ENCODE measurements at regions not wholly inside any gene's neighbourhood (a gene's known extent, or its start where the extent isn't known, plus 50 kb on each side); places are given as distances from the start of the nearest gene placed in this dataset.
"Not testable (repeated sequence)": the region's sequence is repeated elsewhere in the genome, so short reads cannot be mapped to it uniquely, and the experiment has no call there.

GRCh38 chr2:100702438-100703109 lies 117.4 kb upstream of the NPAS2 start:
- Histone ChIP-seq H3K4me3 (ENCODE audit: low read length) (no peak overlapping the region), H3K27me3 (ENCODE audit: control insufficient read depth, insufficient read depth, low read length) (no peaks in the 10 kb centered on the region), H3K4me1 (ENCODE audit: control insufficient read depth, insufficient read depth, low read length) (no peaks in the 10 kb centered on the region), H3K27ac (ENCODE audit: low read length) (no peak overlapping the region), H3K9me3 (ENCODE audit: control insufficient read depth, insufficient read depth, low read length) (no peaks in the 10 kb centered on the region), H3K36me3 (ENCODE audit: control insufficient read depth, insufficient read depth, low read length) (no peaks in the 10 kb centered on the region)
- no CpG with 5 or more reads among the region's 5 CpGs for WGBS (ENCODE audit: insufficient coverage, insufficient read length)
- no peak for DNase-seq (ENCODE audit: low read depth, low spot score)

GRCh38 chr2:100703213-100703612 lies 116.7 kb upstream of the NPAS2 start:
- no peaks in the 10 kb centered on the region for H3K36me3 ChIP-seq (ENCODE audit: control insufficient read depth, insufficient read depth, low read length)
- WGBS (ENCODE audit: insufficient coverage, insufficient read length): 100% methylated on average over 1 of the region's 5 CpGs
- no peaks in the 10 kb centered on the region for H3K27me3 ChIP-seq (ENCODE audit: control insufficient read depth, insufficient read depth, low read length)
- H3K4me1 ChIP-seq (ENCODE audit: control insufficient read depth, insufficient read depth, low read length): no peaks in the 10 kb centered on the region
- H3K27ac ChIP-seq (ENCODE audit: low read length): no peak overlapping the region
- H3K9me3 ChIP-seq (ENCODE audit: control insufficient read depth, insufficient read depth, low read length): no peaks in the 10 kb centered on the region
- DNase-seq (ENCODE audit: low read depth, low spot score): no peak
- H3K4me3 ChIP-seq (ENCODE audit: low read length): no peak overlapping the region

GRCh38 chr2:100703739-100704138 lies 116.2 kb upstream of the NPAS2 start:
- no peak overlapping the region for H3K27ac ChIP-seq (ENCODE audit: low read length)
- no peaks in the 10 kb centered on the region for H3K4me1 ChIP-seq (ENCODE audit: control insufficient read depth, insufficient read depth, low read length)
- WGBS (ENCODE audit: insufficient coverage, insufficient read length): no CpG with 5 or more reads among the region's 3 CpGs
- no peak for DNase-seq (ENCODE audit: low read depth, low spot score)
- no peaks in the 10 kb centered on the region for H3K27me3 ChIP-seq (ENCODE audit: control insufficient read depth, insufficient read depth, low read length)
- no peak overlapping the region for H3K4me3 ChIP-seq (ENCODE audit: low read length)
- H3K36me3 ChIP-seq (ENCODE audit: control insufficient read depth, insufficient read depth, low read length): no peaks in the 10 kb centered on the region
- H3K9me3 ChIP-seq (ENCODE audit: control insufficient read depth, insufficient read depth, low read length): no peaks in the 10 kb centered on the region

GRCh38 chr2:100704156-100704555 lies 115.8 kb upstream of the NPAS2 start:
- Histone ChIP-seq H3K4me1 (ENCODE audit: control insufficient read depth, insufficient read depth, low read length) (no peaks in the 10 kb centered on the region), H3K36me3 (ENCODE audit: control insufficient read depth, insufficient read depth, low read length) (no peaks in the 10 kb centered on the region), H3K27ac (ENCODE audit: low read length) (no peak overlapping the region), H3K4me3 (ENCODE audit: low read length) (no peak overlapping the region), H3K27me3 (ENCODE audit: control insufficient read depth, insufficient read depth, low read length) (no peaks in the 10 kb centered on the region), H3K9me3 (ENCODE audit: control insufficient read depth, insufficient read depth, low read length) (no peaks in the 10 kb centered on the region)
- no peak for DNase-seq (ENCODE audit: low read depth, low spot score)
- WGBS (ENCODE audit: insufficient coverage, insufficient read length): no CpG with 5 or more reads among the region's 7 CpGs

- Histone ChIP-seq H3K4me3 (ENCODE audit: low read length) (no peak overlapping the region), H3K27ac (ENCODE audit: low read length) (no peak overlapping the region), H3K9me3 (ENCODE audit: control insufficient read depth, insufficient read depth, low read length) (no peaks in the 10 kb centered on the region), H3K36me3 (ENCODE audit: control insufficient read depth, insufficient read depth, low read length) (no peaks in the 10 kb centered on the region), H3K4me1 (ENCODE audit: control insufficient read depth, insufficient read depth, low read length) (no peaks in the 10 kb centered on the region), H3K27me3 (ENCODE audit: control insufficient read depth, insufficient read depth, low read length) (no peaks in the 10 kb centered on the region)
- WGBS (ENCODE audit: insufficient coverage, insufficient read length): no CpG with 5 or more reads among the region's 8 CpGs
- no peak for DNase-seq (ENCODE audit: low read depth, low spot score)
Observed at GRCh38 chr2:100704711-100705110, 115.2 kb upstream of the NPAS2 start.

- no peaks in the 10 kb centered on the region for H3K27me3 ChIP-seq (ENCODE audit: control insufficient read depth, insufficient read depth, low read length)
- no CpG with 5 or more reads among the region's 21 CpGs for WGBS (ENCODE audit: insufficient coverage, insufficient read length)
Observed at GRCh38 chr2:100707016-100707947, 112.7 kb upstream of the NPAS2 start.

GRCh38 chr2:100708333-100708732 lies 111.6 kb upstream of the NPAS2 start:
- Histone ChIP-seq H3K36me3 (ENCODE audit: control insufficient read depth, insufficient read depth, low read length) (no peaks in the 10 kb centered on the region), H3K27me3 (ENCODE audit: control insufficient read depth, insufficient read depth, low read length) (no peaks in the 10 kb centered on the region), H3K4me1 (ENCODE audit: control insufficient read depth, insufficient read depth, low read length) (no peaks in the 10 kb centered on the region), H3K27ac (ENCODE audit: low read length) (no peak overlapping the region), H3K4me3 (ENCODE audit: low read length) (no peak overlapping the region), H3K9me3 (ENCODE audit: control insufficient read depth, insufficient read depth, low read length) (no peaks in the 10 kb centered on the region)
- WGBS (ENCODE audit: insufficient coverage, insufficient read length): no CpG with 5 or more reads among the region's 3 CpGs
- DNase-seq (ENCODE audit: low read depth, low spot score): no peak

More at GRCh38 chr2:100707016-100707947, 112.7 kb upstream of the NPAS2 start:
- Histone ChIP-seq H3K36me3 (ENCODE audit: control insufficient read depth, insufficient read depth, low read length) (no peaks in the 10 kb centered on the region), H3K4me3 (ENCODE audit: low read length) (no peak overlapping the region), H3K9me3 (ENCODE audit: control insufficient read depth, insufficient read depth, low read length) (no peaks in the 10 kb centered on the region), H3K27ac (ENCODE audit: low read length) (no peak overlapping the region), H3K4me1 (ENCODE audit: control insufficient read depth, insufficient read depth, low read length) (no peaks in the 10 kb centered on the region)
- no peak for DNase-seq (ENCODE audit: low read depth, low spot score)

GRCh38 chr2:100713106-100713505 lies 106.8 kb upstream of the NPAS2 start:
- H3K4me3 ChIP-seq (ENCODE audit: low read length): no peak overlapping the region
- no peak for DNase-seq (ENCODE audit: low read depth, low spot score)
- H3K27me3 ChIP-seq (ENCODE audit: control insufficient read depth, insufficient read depth, low read length): no peaks in the 10 kb centered on the region
- no peak overlapping the region for H3K27ac ChIP-seq (ENCODE audit: low read length)
- no CpG with 5 or more reads among the region's 2 CpGs for WGBS (ENCODE audit: insufficient coverage, insufficient read length)
- no peaks in the 10 kb centered on the region for H3K36me3 ChIP-seq (ENCODE audit: control insufficient read depth, insufficient read depth, low read length)
- no peaks in the 10 kb centered on the region for H3K4me1 ChIP-seq (ENCODE audit: control insufficient read depth, insufficient read depth, low read length)
- no peaks in the 10 kb centered on the region for H3K9me3 ChIP-seq (ENCODE audit: control insufficient read depth, insufficient read depth, low read length)

- DNase-seq (ENCODE audit: low read depth, low spot score); H3K36me3 ChIP-seq (ENCODE audit: control insufficient read depth, insufficient read depth, low read length); H3K27me3 ChIP-seq (ENCODE audit: control insufficient read depth, insufficient read depth, low read length); H3K4me1 ChIP-seq (ENCODE audit: control insufficient read depth, insufficient read depth, low read length); H3K27ac ChIP-seq (ENCODE audit: low read length); H3K9me3 ChIP-seq (ENCODE audit: control insufficient read depth, insufficient read depth, low read length); H3K4me3 ChIP-seq (ENCODE audit: low read length): not testable (repeated sequence)
- WGBS (ENCODE audit: insufficient coverage, insufficient read length): no CpG with 5 or more reads among the region's 5 CpGs
Observed at GRCh38 chr2:100714396-100715010, 105.4 kb upstream of the NPAS2 start.

GRCh38 chr2:100715861-100716260 lies 104.1 kb upstream of the NPAS2 start:
- not testable (repeated sequence) for H3K36me3 ChIP-seq (ENCODE audit: control insufficient read depth, insufficient read depth, low read length); DNase-seq (ENCODE audit: low read depth, low spot score); H3K9me3 ChIP-seq (ENCODE audit: control insufficient read depth, insufficient read depth, low read length); H3K4me3 ChIP-seq (ENCODE audit: low read length); H3K27ac ChIP-seq (ENCODE audit: low read length); H3K27me3 ChIP-seq (ENCODE audit: control insufficient read depth, insufficient read depth, low read length); H3K4me1 ChIP-seq (ENCODE audit: control insufficient read depth, insufficient read depth, low read length)
- WGBS (ENCODE audit: insufficient coverage, insufficient read length): no CpG with 5 or more reads among the region's 4 CpGs

Data from iPS DF 6.9 (cell line).